Heart left ventricle (tissue), 16 donors: ENCODE measurements at regions not wholly inside any gene's neighbourhood (a gene's known extent, or its start where the extent isn't known, plus 50 kb on each side); places are given as distances from the start of the nearest gene placed in this dataset.

Experiments
- ATAC-seq, 4 donors: fragments of 200-7000 bp; cut with Tn5 transposase; one replicate each; pipeline ENCODE4 v1.9.1; 2020 to 2022; ENCODE audit warnings: moderate library complexity in 4 of 4, mild to moderate bottlenecking in 3 of 4, moderate number of reproducible peaks in 1 of 4
- DNase-seq, 5 donors: peaks; one replicate each; pipeline ENCODE4 v3.0.0-alpha.2; 2020
- H3K27ac ChIP-seq, 12 donors: fragments of 200-600 bp; sonication (generic) in 4 of 12; one replicate each; pipeline versions ENCODE4 v1.5.0 to v1.8.0; 2016 to 2022; ENCODE audit warnings: mild to moderate bottlenecking in 2 of 12
- H3K27me3 ChIP-seq, 9 donors: fragments of 200-600 bp; sonication (generic) in 2 of 9; one replicate each; pipeline versions ENCODE4 v1.5.1 to v1.8.0; 2016 to 2022; ENCODE audit warnings: mild to moderate bottlenecking in 3 of 9
- H3K36me3 ChIP-seq, 9 donors: fragments of 200-600 bp; sonication (generic) in 2 of 9; one replicate each; pipeline versions ENCODE4 v1.5.0 to v1.8.0; 2018 to 2022; ENCODE audit warnings: mild to moderate bottlenecking in 2 of 9
- H3K4me1 ChIP-seq, 12 donors: fragments of 200-600 bp; sonication (generic) in 4 of 12; one replicate each; pipeline versions ENCODE4 v1.5.0 to v1.8.0; 2016 to 2022; ENCODE audit warnings: mild to moderate bottlenecking in 3 of 12
- H3K4me3 ChIP-seq, 12 donors: fragments of 200-600 bp; sonication (generic) in 4 of 12; one replicate each; pipeline versions ENCODE4 v1.5.0 to v1.8.0; 2017 to 2022; ENCODE audit warnings: mild to moderate bottlenecking in 9 of 12, moderate library complexity in 4 of 12
- H3K9me3 ChIP-seq, 12 donors: fragments of 200-600 bp; sonication (generic) in 4 of 12; one replicate each; pipeline versions ENCODE4 v1.5.0 to v1.8.0; 2016 to 2022; ENCODE audit warnings: mild to moderate bottlenecking in 1 of 12
- CTCF ChIP-seq, 12 donors: fragments of 200-600 bp; sonication (generic) in 4 of 12; IDR thresholded peaks; one replicate each; pipeline versions ENCODE4 v1.5.0 to v1.8.0; 2018 to 2022; ENCODE audit warnings: antibody characterized with exemption in 12 of 12, mild to moderate bottlenecking in 5 of 12
- POLR2A ChIP-seq, 2 donors: fragments of 450-650 bp; IDR thresholded peaks; one replicate each; pipeline ENCODE4 v1.6.1; 2017; ENCODE audit warnings: antibody characterized with exemption in 2 of 2, mild to moderate bottlenecking in 2 of 2, moderate library complexity in 2 of 2
- WGBS, 4 donors: extraction: QIAGEN DNeasy Blood & Tissue Kit in 2 of 4; methylation state at CpG; one replicate each; pipeline versions ENCODE4 v1.1.5 to v1.1.7; 2013 to 2018; 5-methylcytosine and 5-hydroxymethylcytosine counted together
- intact Hi-C, 10 donors: fragments of 100-400 bp; cut with DNase I; formaldehyde crosslinking; loops; one replicate each; pipeline versions ENCODE4 v1.11.1 to v1.14.2; 2022
- donor health status: ischemic (EF 13 %, LVEDD 7.1; RV severe dilation, severe dysfunction).
- donor health status: healthy with polysubstance abuse.
- donor health status: DM: no; HTN: yes; CAD: no.
- donor health status: DM: no; HTN: no; CAD: no.
- donor health status: ischemic (EF 25% LVEDD 6.9; RV normal size, moderate dysfunction).
- donor health status: ischemic (EF 25% LVEDD 5.7; RV mildly dilated, moderate dysfunction).
- donor health status: healthy.
- donor health status: DM: yes; HTN: yes; CAD: no.
- donor health status: ischemic (EF 35%, LVEDD 5.7; RV mildly dilated, moderate dysfunction).
- donor health status: nonischemic (EF 11% LVEDD 7.7; RV severe dilation, severe dysfunction).
- donor health status: DM: yes; HTN: yes; CAD: no.
- donor health status: PGD.
- donor health status: ischemic (EF 29% LVEDD 5.4; RV normal size, mild dysfunction).
- donor health status: nonischemic (EF 23%, LVEDD 6.1; RV moderate dilation, normal function).

GRCh38 chr18:25795213-25795612, 295.2 kb downstream of the SS18 start:
- no peaks in the 10 kb centered on the region for H3K36me3 ChIP-seq
- TF ChIP-seq POLR2A (IDR thresholded peaks at IDR 0.05) (no peak), CTCF (IDR thresholded peaks at IDR 0.05) (no peak)
- WGBS, 4 donors, result 70 to 77% (median 72%) methylated on average over 10 of the region's 10 CpGs
- no peaks in the 10 kb centered on the region for H3K9me3 ChIP-seq
- H3K4me1 ChIP-seq, result no peaks in the 10 kb centered on the region
- no peak for DNase-seq
- intact Hi-C loops, result no loop called here
- H3K27me3 ChIP-seq, result no peaks in the 10 kb centered on the region
- ATAC-seq, result no peak
- H3K4me3 ChIP-seq, result no peak overlapping the region
- no peak overlapping the region for H3K27ac ChIP-seq

- H3K9me3 ChIP-seq, result no peaks in the 10 kb centered on the region
- no peak overlapping the region for H3K4me3 ChIP-seq
- H3K4me1 ChIP-seq, result no peaks in the 10 kb centered on the region
- no peak overlapping the region for H3K27ac ChIP-seq
- H3K36me3 ChIP-seq, result no peaks in the 10 kb centered on the region
- intact Hi-C loops, result no loop called here
- no peak for ATAC-seq
- 88 to 93% (median 91%) methylated on average over 5 of the region's 5 CpGs for WGBS, 4 donors
- TF ChIP-seq POLR2A (IDR thresholded peaks at IDR 0.05) (no peak), CTCF (IDR thresholded peaks at IDR 0.05) (no peak)
- no peaks in the 10 kb centered on the region for H3K27me3 ChIP-seq
- no peak for DNase-seq
These were observed 303.1 kb downstream of the SS18 start for GRCh38 chr18:25787276-25787675.

- no peaks in the 10 kb centered on the region for H3K4me1 ChIP-seq
- WGBS, 4 donors, result 72 to 88% (median 84%) methylated on average over 2 of the region's 2 CpGs
- H3K27ac ChIP-seq, result no peak overlapping the region
- no peaks in the 10 kb centered on the region for H3K36me3 ChIP-seq
- H3K4me3 ChIP-seq, result no peak overlapping the region
- DNase-seq (no peak), ATAC-seq (no peak)
- no peak for TF ChIP-seq CTCF (IDR thresholded peaks at IDR 0.05)
- TF ChIP-seq POLR2A (IDR thresholded peaks at IDR 0.05), result no peak
- intact Hi-C loops, result no loop called here
- H3K27me3 ChIP-seq, result no peaks in the 10 kb centered on the region
- no peaks in the 10 kb centered on the region for H3K9me3 ChIP-seq
These were observed 303.7 kb downstream of the SS18 start for GRCh38 chr18:25786758-25787157.

- no peaks in the 10 kb centered on the region for H3K4me1 ChIP-seq
- ATAC-seq, result no peak
- no peak overlapping the region for H3K4me3 ChIP-seq
- no peak for DNase-seq
- no peaks in the 10 kb centered on the region for H3K27me3 ChIP-seq
- H3K27ac ChIP-seq, result no peak overlapping the region
- TF ChIP-seq POLR2A (IDR thresholded peaks at IDR 0.05) (no peak), CTCF (IDR thresholded peaks at IDR 0.05) (no peak)
- intact Hi-C loops, result no loop called here
- 77 to 83% (median 80%) methylated on average over 7 of the region's 7 CpGs for WGBS, 4 donors
- H3K9me3 ChIP-seq, result no peaks in the 10 kb centered on the region
- H3K36me3 ChIP-seq, result no peaks in the 10 kb centered on the region
These were observed 310.3 kb downstream of the SS18 start for GRCh38 chr18:25780105-25780504.
